BLaER1 treated with 17β-estradiol and CSF1 and Interleukin-3, amounts not matched to agents 10 nM and 100 nM (cell line): ENCODE measurements at regions not wholly inside any gene's neighbourhood (a gene's known extent, or its start where the extent isn't known, plus 50 kb on each side); places are given as distances from the start of the nearest gene placed in this dataset.

Source experiments
- H3K27ac ChIP-seq, 11 experiments: shearing (Covaris generic); formaldehyde crosslinking; 2 replicates each; pipeline ENCODE4 v1.8.1; 2022
- H3K27me3 ChIP-seq, 11 experiments: shearing (Covaris generic); formaldehyde crosslinking; 2 replicates each; pipeline ENCODE4 v1.8.1; 2022
- H3K36me3 ChIP-seq, 11 experiments: shearing (Covaris generic); formaldehyde crosslinking; 2 replicates each; pipeline ENCODE4 v1.8.1; 2022
- H3K4me1 ChIP-seq, 10 experiments: shearing (Covaris generic); formaldehyde crosslinking; 2 replicates each; pipeline ENCODE4 v1.8.1; 2022
- H3K4me2 ChIP-seq, 11 experiments: shearing (Covaris generic); formaldehyde crosslinking; 2 replicates each; pipeline ENCODE4 v1.8.1; 2022
- H3K4me3 ChIP-seq, 10 experiments: shearing (Covaris generic); formaldehyde crosslinking; 2 replicates each; pipeline ENCODE4 v1.8.1; 2022
- H3K9ac ChIP-seq, 11 experiments: shearing (Covaris generic); formaldehyde crosslinking; 2 replicates each; pipeline ENCODE4 v1.8.1; 2022
- H3K9me3 ChIP-seq, 11 experiments: shearing (Covaris generic); formaldehyde crosslinking; replicated peaks in 1 of 11; 2 replicates each; pipeline ENCODE4 v1.8.1; 2022
- H4K20me1 ChIP-seq, 11 experiments: shearing (Covaris generic); formaldehyde crosslinking; 2 replicates each; pipeline ENCODE4 v1.8.1; 2022
- Cebpa-rat ChIP-seq, 11 experiments: shearing (Covaris generic); IDR thresholded peaks; 2 replicates each; pipeline ENCODE4 v1.8.1; 2022

DNA sequence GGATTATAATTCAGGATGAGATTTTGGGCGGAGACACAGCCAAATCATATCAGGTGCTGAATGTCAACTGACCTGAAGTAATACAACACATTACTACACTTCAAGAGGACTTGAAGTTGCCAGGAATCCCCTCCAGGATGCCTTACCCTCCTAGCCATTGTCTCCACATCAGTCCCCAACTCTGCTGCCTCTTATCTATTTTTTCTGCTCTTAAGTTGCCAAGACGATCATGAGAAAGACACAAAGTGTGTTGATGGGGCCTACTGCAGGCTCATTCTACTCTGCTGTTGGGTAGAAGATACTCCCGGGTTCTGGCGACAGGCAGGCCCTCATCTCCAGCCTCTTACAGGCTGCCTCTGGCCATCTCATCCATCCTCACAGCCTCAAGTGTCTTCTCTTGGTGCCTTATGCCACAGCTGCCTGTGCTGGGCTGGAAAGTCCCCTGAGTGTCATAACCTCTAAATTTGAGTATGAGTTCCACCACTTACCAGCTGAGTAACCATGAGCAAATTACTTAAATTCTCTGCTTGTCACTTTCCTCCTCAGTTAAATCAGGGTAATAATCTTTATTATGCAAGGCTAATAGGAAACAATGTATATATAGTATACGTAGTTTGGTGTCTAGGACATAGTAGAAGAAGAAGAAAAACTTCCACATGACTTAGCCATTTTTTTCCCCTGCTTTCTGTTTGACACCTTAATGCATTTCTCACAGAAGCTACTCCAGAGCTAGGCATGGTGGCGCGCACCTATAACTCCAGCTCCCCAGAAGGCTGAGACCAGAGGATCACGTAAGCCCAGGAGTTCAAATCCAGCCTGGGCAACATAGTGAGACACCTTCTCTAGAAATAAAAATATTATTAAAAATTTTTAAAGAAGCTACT is 73.0 kb upstream of the SNX2 start:
- Histone ChIP-seq H3K4me1 (peaks cover 12 to 83% (median 34%) of the 10 kb centered on the region in 10 experiments), H3K27ac (peak overlapping the region in 2 of 11 experiments; percentile 15 to 38; a peak in 3 of 22 replicates), H3K9ac (no peak overlapping the region), H3K4me3 (no peak overlapping the region), H3K27me3 (no peaks in the 10 kb centered on the region), H4K20me1 (no peaks in the 10 kb centered on the region), H3K4me2 (peak overlapping the region in 9 of 11 experiments; percentile 7 to 71 (median 36); a peak in 13 of 22 replicates), H3K9me3 (no peaks in the 10 kb centered on the region), H3K36me3 (no peaks in the 10 kb centered on the region)
- no peak for TF ChIP-seq Cebpa-rat (IDR thresholded peaks at IDR 0.05)

DNA sequence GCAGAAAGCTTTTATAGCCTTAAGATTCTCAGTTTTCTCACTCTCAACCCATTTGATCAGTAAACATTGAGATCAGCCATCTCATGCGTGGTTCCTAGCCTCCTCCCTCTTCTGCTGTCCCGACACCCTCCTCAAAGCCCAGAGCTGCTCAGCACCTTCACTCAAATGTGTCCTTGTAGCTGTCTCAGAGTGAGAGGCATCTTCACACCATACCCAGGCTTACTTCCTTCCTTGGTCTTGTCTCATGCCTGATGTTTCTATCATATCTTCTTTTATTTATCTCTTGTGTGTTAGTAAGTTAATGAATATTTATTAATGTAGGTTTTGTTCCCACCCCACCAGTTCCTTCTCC is 72.4 kb upstream of the SNX2 start:
- no peaks in the 10 kb centered on the region for H3K9me3 ChIP-seq
- H3K4me3 ChIP-seq, result no peak overlapping the region
- peak overlapping the region in 7 of 11 experiments; percentile 27 to 71 (median 37); a peak in 8 of 22 replicates for H3K4me2 ChIP-seq
- H3K4me1 ChIP-seq, result peaks cover 7 to 77% (median 28%) of the 10 kb centered on the region in 10 experiments; a peak in 18 of 20 replicates
- H4K20me1 ChIP-seq, result no peaks in the 10 kb centered on the region
- no peak for TF ChIP-seq Cebpa-rat (IDR thresholded peaks at IDR 0.05)
- no peaks in the 10 kb centered on the region for H3K27me3 ChIP-seq
- H3K36me3 ChIP-seq, result no peaks in the 10 kb centered on the region
- peak overlapping the region in 2 of 11 experiments; percentile 15 to 38; a peak in 2 of 22 replicates for H3K27ac ChIP-seq
- no peak overlapping the region for H3K9ac ChIP-seq

DNA sequence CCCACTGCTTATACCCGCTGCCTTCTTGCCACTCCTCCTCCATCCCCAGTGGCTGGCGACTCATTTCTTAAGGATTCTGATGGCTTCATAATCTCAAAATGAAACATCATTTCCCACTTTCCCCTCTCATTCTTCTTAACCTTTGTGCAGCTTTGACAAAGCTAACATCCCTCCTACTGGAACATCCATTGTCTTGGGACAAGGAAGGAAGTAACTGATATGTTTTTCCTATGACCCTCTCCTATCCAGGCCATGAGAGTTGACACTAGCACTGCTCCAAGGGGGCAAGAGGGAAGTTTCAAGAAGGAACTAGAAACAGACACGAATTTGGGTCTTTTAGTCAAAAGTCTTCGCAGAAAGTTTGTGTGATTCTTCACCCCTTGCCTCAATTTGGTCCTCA is 71.7 kb upstream of the SNX2 start:
- Histone ChIP-seq H4K20me1 (no peaks in the 10 kb centered on the region), H3K4me1 (peaks cover 7 to 70% (median 24%) of the 10 kb centered on the region in 10 experiments; a peak in 18 of 20 replicates), H3K4me2 (peak overlapping the region in 10 of 11 experiments; percentile 1 to 71 (median 46); a peak in 14 of 22 replicates), H3K27ac (0 out of 22 replicates have a peak overlapping the region, but pooled peaks of 2 of the 11 experiments have one; percentile 0 to 3), H3K27me3 (no peaks in the 10 kb centered on the region), H3K9me3 (no peaks in the 10 kb centered on the region), H3K36me3 (no peaks in the 10 kb centered on the region), H3K9ac (no peak overlapping the region), H3K4me3 (no peak overlapping the region)
- TF ChIP-seq Cebpa-rat (IDR thresholded peaks at IDR 0.05), result no peak

DNA sequence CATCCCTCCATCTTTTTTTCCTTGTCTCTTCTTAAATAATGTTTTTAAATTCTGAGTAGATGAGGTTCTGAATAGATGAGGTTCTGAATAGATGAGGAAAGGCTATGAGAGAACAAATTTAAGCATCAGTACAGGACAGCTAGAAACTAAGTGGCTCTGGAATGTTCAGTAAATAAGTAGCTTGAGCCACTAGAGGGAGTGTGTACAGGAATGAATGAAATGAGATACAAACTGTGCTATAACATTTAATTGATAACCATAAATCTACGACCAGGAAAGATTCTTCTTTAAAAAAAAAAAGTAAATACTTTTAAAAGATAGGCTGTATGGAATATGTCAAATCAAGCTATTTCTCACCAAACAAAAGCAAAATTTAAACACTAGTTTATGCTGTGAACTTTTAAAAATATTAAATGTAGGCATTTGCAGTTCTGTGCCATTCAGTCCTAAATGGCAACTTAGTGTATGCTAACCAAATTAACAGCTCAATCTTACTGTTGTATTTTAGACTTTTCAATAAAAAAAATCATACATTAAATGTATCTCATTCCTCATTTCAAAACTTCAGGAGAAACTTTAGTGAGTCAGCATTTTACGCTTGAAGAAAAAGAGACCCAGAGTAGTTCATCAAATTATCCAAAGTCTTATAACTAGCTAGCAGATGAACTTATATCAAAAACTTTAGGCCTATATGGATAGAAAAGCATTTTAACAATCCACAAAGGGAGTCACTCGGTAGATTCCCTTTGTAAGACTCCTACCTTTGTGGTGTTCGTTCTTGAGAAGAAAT is 70.4 kb upstream of the SNX2 start:
- Histone ChIP-seq H3K4me1 (peaks cover 7 to 58% (median 24%) of the 10 kb centered on the region in 10 experiments; a peak in 18 of 20 replicates), H3K4me3 (no peak overlapping the region), H3K4me2 (peak overlapping the region in 3 of 11 experiments; percentile 31 to 71 (median 64); a peak in 5 of 22 replicates), H3K27ac (peak overlapping the region in 1 of 11 experiments; percentile 4; a peak in 1 of 22 replicates), H3K36me3 (no peaks in the 10 kb centered on the region), H4K20me1 (no peaks in the 10 kb centered on the region), H3K9me3 (no peaks in the 10 kb centered on the region), H3K9ac (no peak overlapping the region), H3K27me3 (no peaks in the 10 kb centered on the region)
- no peak for TF ChIP-seq Cebpa-rat (IDR thresholded peaks at IDR 0.05)

DNA sequence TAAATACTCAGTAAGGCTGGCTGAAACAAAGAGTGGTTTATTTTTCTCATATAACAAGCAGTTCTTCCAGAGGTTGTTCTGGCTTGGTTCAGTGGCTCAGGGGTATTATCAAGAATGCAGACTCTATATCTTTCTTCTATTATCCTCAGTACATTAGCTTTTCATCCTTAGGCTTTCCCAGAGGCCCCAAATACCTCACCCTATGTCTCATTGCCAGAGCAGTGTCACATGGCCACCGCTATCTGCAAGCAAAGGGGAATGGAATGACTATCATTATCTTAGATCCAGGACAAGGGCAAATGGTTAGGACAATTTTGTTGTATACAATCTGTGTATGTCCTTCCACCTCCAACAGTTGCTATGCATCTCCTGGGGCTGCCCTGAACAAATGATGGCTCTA is 69.0 kb upstream of the SNX2 start:
- H3K4me2 ChIP-seq, result peak overlapping the region in 2 of 11 experiments; percentile 21 to 31; a peak in 1 of 22 replicates
- no peak overlapping the region for H3K27ac ChIP-seq
- H3K9ac ChIP-seq, result no peak overlapping the region
- no peaks in the 10 kb centered on the region for H3K9me3 ChIP-seq
- H3K4me1 ChIP-seq, result peaks cover 7 to 54% (median 24%) of the 10 kb centered on the region in 10 experiments; a peak in 18 of 20 replicates
- no peaks in the 10 kb centered on the region for H4K20me1 ChIP-seq
- no peaks in the 10 kb centered on the region for H3K36me3 ChIP-seq
- no peak for TF ChIP-seq Cebpa-rat (IDR thresholded peaks at IDR 0.05)
- no peak overlapping the region for H3K4me3 ChIP-seq
- H3K27me3 ChIP-seq, result no peaks in the 10 kb centered on the region

DNA sequence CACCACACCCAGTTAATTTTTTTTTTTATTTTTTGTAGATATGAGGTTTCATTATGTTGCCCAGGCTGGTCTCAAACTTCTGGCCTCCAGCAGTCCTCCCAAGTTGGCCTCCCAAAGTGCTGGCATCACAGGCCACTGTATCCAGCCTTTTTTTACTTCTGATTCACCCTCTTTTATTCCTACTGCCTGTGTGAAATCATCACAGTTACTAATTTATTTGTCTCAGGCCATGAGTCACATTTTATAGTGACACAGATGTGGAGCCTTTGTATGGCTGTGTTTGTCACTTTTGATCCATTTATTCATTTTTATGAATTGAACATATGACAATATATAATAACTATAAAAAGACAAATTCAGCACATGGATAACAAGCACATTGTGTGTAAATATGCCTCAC is 67.1 kb upstream of the SNX2 start:
- TF ChIP-seq Cebpa-rat (IDR thresholded peaks at IDR 0.05), result no peak
- H3K4me2 ChIP-seq, result no peak overlapping the region
- peaks cover 5 to 35% (median 13%) of the 10 kb centered on the region in 10 experiments; a peak in 18 of 20 replicates for H3K4me1 ChIP-seq
- H3K27ac ChIP-seq, result no peak overlapping the region
- H3K27me3 ChIP-seq, result no peaks in the 10 kb centered on the region
- no peak overlapping the region for H3K4me3 ChIP-seq
- no peaks in the 10 kb centered on the region for H4K20me1 ChIP-seq
- no peak overlapping the region for H3K9ac ChIP-seq
- no peaks in the 10 kb centered on the region for H3K9me3 ChIP-seq
- no peaks in the 10 kb centered on the region for H3K36me3 ChIP-seq

DNA sequence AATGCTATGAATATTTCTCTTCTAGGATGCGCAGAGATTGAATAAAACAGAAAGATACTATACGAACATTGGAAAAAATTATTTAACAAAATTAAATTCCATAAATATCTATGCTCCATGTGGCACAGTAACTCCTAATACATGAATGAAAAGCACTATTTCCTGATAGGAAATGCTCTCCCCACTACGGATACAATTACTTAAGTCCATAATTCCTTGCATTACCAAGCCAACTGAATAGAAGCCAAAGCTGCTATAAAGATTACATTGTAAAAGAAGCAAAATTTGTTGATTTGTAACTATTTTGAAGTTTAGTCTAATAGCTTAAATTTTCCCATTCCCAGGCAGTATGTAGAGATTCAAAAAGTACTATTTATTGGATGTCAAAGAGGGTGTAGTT is 61.8 kb upstream of the SNX2 start:
- H3K27me3 ChIP-seq, result no peaks in the 10 kb centered on the region
- H3K4me3 ChIP-seq, result no peak overlapping the region
- no peak overlapping the region for H3K4me2 ChIP-seq
- no peaks in the 10 kb centered on the region for H3K36me3 ChIP-seq
- no peak overlapping the region for H3K27ac ChIP-seq
- H3K9ac ChIP-seq, result no peak overlapping the region
- TF ChIP-seq Cebpa-rat (IDR thresholded peaks at IDR 0.05), result no peak
- peaks cover 0 to 16% (median 0%) of the 10 kb centered on the region in 10 experiments; a peak in 7 of 20 replicates for H3K4me1 ChIP-seq
- H4K20me1 ChIP-seq, result no peaks in the 10 kb centered on the region
- no peaks in the 10 kb centered on the region for H3K9me3 ChIP-seq

DNA sequence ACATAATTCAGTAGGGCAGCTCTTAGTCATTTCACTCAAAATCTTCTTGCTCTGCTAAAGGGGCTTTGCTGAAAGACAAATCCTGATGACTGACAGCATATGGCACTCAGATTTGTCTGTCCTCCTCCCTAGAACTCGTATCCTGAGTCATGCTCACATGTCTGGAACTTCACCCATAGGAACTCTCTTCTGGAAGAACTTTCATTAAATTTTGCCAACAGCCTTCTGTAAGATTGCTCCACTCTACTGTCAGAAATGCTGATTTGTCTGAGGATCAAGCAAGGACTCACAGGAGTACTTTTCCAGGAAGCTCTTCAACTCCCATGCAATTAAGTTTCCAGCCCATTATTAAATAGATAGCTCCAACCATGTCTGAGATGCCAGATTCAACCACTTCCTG is 59.8 kb upstream of the SNX2 start:
- Histone ChIP-seq H4K20me1 (no peaks in the 10 kb centered on the region), H3K27me3 (no peaks in the 10 kb centered on the region), H3K4me2 (peak overlapping the region in 3 of 11 experiments; percentile 25 to 73 (median 66); a peak in 5 of 22 replicates), H3K4me1 (peaks cover 0 to 16% (median 0%) of the 10 kb centered on the region in 10 experiments; a peak in 7 of 20 replicates), H3K9ac (no peak overlapping the region), H3K4me3 (no peak overlapping the region), H3K9me3 (no peaks in the 10 kb centered on the region), H3K27ac (peak overlapping the region in 2 of 11 experiments; percentile 3 to 19; a peak in 1 of 22 replicates), H3K36me3 (no peaks in the 10 kb centered on the region)
- TF ChIP-seq Cebpa-rat (IDR thresholded peaks at IDR 0.05), result no peak

DNA sequence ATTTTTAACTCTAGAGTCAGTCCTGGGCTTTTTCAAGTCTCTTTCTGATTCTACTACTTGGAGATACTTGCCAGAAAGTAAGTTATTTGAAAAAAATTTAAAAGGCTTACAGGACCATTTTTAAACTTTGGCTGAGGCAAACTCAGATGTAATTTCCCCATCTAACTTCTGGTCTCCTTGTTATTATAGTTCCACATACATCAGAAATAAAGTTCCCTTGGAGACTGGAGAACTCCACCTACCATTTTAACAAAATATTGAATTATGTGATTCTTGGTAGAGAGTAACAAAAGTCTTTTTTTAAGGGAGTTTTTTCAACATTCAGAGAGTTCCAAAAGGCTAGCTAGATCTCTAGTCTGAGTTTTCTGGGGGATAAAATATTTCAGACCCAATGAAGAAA is 56.3 kb upstream of the SNX2 start:
- no peak for TF ChIP-seq Cebpa-rat (IDR thresholded peaks at IDR 0.05)
- Histone ChIP-seq H3K9me3 (no peaks in the 10 kb centered on the region), H3K36me3 (no peaks in the 10 kb centered on the region), H3K4me2 (no peak overlapping the region), H3K27me3 (no peaks in the 10 kb centered on the region), H3K9ac (no peak overlapping the region), H3K27ac (no peak overlapping the region), H3K4me3 (no peak overlapping the region), H3K4me1 (peaks cover under 1 to 42% (median 9%) of the 10 kb centered on the region in 10 experiments; a peak in 18 of 20 replicates), H4K20me1 (no peaks in the 10 kb centered on the region)
